H1 (cell line): ENCODE measurements at regions not wholly inside any gene's neighbourhood (a gene's known extent, or its start where the extent isn't known, plus 50 kb on each side); places are given as distances from the start of the nearest gene placed in this dataset. TPM values are rescaled to one million over a fixed set of nuclear protein-coding genes. Genes with fewer than 3 reads are reported as not detected.

Source experiments
- microRNA-seq, 2 experiments: library from miRNA; unstranded; fragments of <30 nt; microRNA quantifications; one replicate each; pipeline versions ENCODE4 to v1.2.0, GENCODE V29; 2016 to 2020; ENCODE audit warnings: borderline microRNAs expressed in 2 of 2, borderline number of aligned reads in 2 of 2, borderline replicate concordance in 1 of 2
- small RNA-seq: library from polyadenylated mRNA; stranded (forward); fragments of <200 nt; extraction: miRNeasy Mini kit (QIAGEN cat#:217004); gene quantifications from one replicate; pipeline ENCODE3, GENCODE V24; 2013; ENCODE audit not compliant: insufficient read depth

Small RNAs in the stretch of these regions (microRNA-seq; reads per million reads assigned to microRNA genes)
- gene MIR8054 = 0 reads per million in 2 experiments

Small RNAs in the stretch of these regions (small RNA-seq; reads per million reads assigned to genes)
- gene AC100767.1 = not detected
- not detected for gene MIR8054
- not detected for gene RNU6-783P
